ENCODE measurements at regions not wholly inside any gene's neighbourhood (a gene's known extent, or its start where the extent isn't known, plus 50 kb on each side); places are given as distances from the start of the nearest gene placed in this dataset.
"Not testable (repeated sequence)": the region's sequence is repeated elsewhere in the genome, so short reads cannot be mapped to it uniquely, and the experiment has no call there.

- no peaks in the 10 kb centered on the region for H3K9me3 Mint-ChIP-seq (ENCODE audit: insufficient read depth)
- ChIA-PET CTCF (no interaction called here), POLR2A (no interaction called here)
- H3K36me3 Mint-ChIP-seq (ENCODE audit: low read depth), result no peaks in the 10 kb centered on the region
- H3K27me3 Mint-ChIP-seq (ENCODE audit: low read depth), result no peaks in the 10 kb centered on the region
- H3K4me1 Mint-ChIP-seq (ENCODE audit: low read depth), result no peaks in the 10 kb centered on the region
- H3K4me3 Mint-ChIP-seq, result no peak overlapping the region
- ATAC-seq, result no peak
- H3K27ac Mint-ChIP-seq, result no peak overlapping the region
- no peak for DNase-seq
Observed at GRCh38 chr7:93704217-93704616, 129.7 kb upstream of the CALCR start.

DNA sequence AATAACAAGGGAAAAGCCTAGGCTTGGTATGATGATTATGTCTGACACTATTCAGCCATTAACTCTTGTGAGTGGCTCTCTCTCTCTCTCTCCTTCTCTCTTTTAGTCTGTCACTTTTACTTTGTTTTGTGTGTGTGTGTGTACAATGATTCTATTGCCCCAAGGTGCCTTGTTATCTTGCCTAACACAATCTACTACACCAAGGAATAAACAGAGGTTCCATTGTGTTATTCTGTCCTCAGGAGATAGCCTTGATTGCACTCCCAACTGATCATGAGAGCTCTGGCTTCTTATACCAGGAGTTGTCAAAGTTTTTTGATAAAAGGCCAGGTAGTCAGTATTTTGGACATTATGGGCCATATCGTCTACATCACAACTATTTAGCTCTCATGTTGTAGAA lies 123.4 kb upstream of the CALCR start:
- Mint-ChIP-seq H3K4me1 (ENCODE audit: low read depth) (no peaks in the 10 kb centered on the region), H3K9me3 (ENCODE audit: insufficient read depth) (no peaks in the 10 kb centered on the region), H3K27ac (no peak overlapping the region), H3K36me3 (ENCODE audit: low read depth) (no peaks in the 10 kb centered on the region), H3K4me3 (no peak overlapping the region), H3K27me3 (ENCODE audit: low read depth) (no peaks in the 10 kb centered on the region)
- DNase-seq (no peak), ATAC-seq (no peak)
- ChIA-PET CTCF (no interaction called here), POLR2A (no interaction called here)

DNA sequence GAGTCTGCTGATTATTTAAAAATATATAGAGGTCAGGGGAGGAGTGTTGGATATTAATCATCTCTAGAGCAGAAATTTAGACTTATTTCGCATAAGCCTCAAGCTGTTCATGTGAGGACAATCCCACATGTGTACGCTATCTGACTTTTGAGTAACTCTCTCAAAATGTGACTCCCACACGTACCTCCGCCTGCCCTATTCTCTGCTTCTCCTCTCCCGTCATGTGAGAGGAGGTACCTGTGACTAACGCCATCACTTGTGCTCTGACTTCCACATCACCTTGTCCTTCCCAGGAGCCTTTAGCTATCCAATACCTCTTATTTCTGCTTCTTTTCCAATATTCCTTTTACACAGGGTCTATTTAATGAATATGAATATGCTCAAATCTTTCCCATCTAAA lies 119.3 kb upstream of the CALCR start:
- ChIA-PET POLR2A (no interaction called here), CTCF (no interaction called here)
- no peaks in the 10 kb centered on the region for H3K4me1 Mint-ChIP-seq (ENCODE audit: low read depth)
- H3K27ac Mint-ChIP-seq, result no peak overlapping the region
- DNase-seq (no peak), ATAC-seq (no peak)
- H3K36me3 Mint-ChIP-seq (ENCODE audit: low read depth), result no peaks in the 10 kb centered on the region
- H3K4me3 Mint-ChIP-seq, result no peak overlapping the region
- H3K9me3 Mint-ChIP-seq (ENCODE audit: insufficient read depth), result no peaks in the 10 kb centered on the region
- H3K27me3 Mint-ChIP-seq (ENCODE audit: low read depth), result no peaks in the 10 kb centered on the region

- H3K9me3 Mint-ChIP-seq (ENCODE audit: insufficient read depth), result no peaks in the 10 kb centered on the region
- no peak for ATAC-seq
- no peak overlapping the region for H3K4me3 Mint-ChIP-seq
- ChIA-PET POLR2A (no interaction called here), CTCF (no interaction called here)
- no peaks in the 10 kb centered on the region for H3K27me3 Mint-ChIP-seq (ENCODE audit: low read depth)
- H3K36me3 Mint-ChIP-seq (ENCODE audit: low read depth), result no peaks in the 10 kb centered on the region
- DNase-seq, result no peak
- H3K27ac Mint-ChIP-seq, result no peak overlapping the region
- H3K4me1 Mint-ChIP-seq (ENCODE audit: low read depth), result no peaks in the 10 kb centered on the region
Observed at GRCh38 chr7:93690021-93690420, 115.5 kb upstream of the CALCR start.

DNA sequence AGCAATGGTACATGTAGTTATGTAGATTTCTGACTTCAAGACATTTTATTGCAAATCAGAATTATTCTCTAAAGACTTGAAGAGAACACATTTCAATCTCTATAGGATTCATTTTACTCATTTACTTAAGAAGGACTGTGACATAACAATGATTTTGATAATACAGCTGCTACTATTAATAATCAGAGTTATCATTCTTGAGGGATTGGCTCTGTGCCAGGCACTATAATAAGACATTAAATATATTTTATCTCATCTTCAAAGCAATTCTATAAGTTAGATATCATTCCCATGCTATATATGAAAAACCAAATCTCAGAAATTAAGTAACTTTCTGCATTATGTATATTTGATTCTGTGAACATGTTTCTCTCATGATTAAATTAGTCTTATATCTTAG lies 103.7 kb upstream of the CALCR start:
- no peaks in the 10 kb centered on the region for H3K9me3 Mint-ChIP-seq (ENCODE audit: insufficient read depth)
- DNase-seq, result no peak
- no peaks in the 10 kb centered on the region for H3K36me3 Mint-ChIP-seq (ENCODE audit: low read depth)
- no peaks in the 10 kb centered on the region for H3K4me1 Mint-ChIP-seq (ENCODE audit: low read depth)
- no peaks in the 10 kb centered on the region for H3K27me3 Mint-ChIP-seq (ENCODE audit: low read depth)
- no peak for ATAC-seq
- H3K4me3 Mint-ChIP-seq, result no peak overlapping the region
- POLR2A ChIA-PET, result no interaction called here
- H3K27ac Mint-ChIP-seq, result no peak overlapping the region
- CTCF ChIA-PET, result no interaction called here

- no peaks in the 10 kb centered on the region for H3K27me3 Mint-ChIP-seq (ENCODE audit: low read depth)
- no peak overlapping the region for H3K27ac Mint-ChIP-seq
- CTCF ChIA-PET, result no interaction called here
- POLR2A ChIA-PET, result no interaction called here
- H3K36me3 Mint-ChIP-seq (ENCODE audit: low read depth), result no peaks in the 10 kb centered on the region
- no peaks in the 10 kb centered on the region for H3K4me1 Mint-ChIP-seq (ENCODE audit: low read depth)
- H3K4me3 Mint-ChIP-seq, result no peak overlapping the region
- DNase-seq, result no peak
- ATAC-seq, result no peak
- no peaks in the 10 kb centered on the region for H3K9me3 Mint-ChIP-seq (ENCODE audit: insufficient read depth)
Observed at GRCh38 chr7:93663561-93664299, 89.2 kb upstream of the CALCR start.

DNA sequence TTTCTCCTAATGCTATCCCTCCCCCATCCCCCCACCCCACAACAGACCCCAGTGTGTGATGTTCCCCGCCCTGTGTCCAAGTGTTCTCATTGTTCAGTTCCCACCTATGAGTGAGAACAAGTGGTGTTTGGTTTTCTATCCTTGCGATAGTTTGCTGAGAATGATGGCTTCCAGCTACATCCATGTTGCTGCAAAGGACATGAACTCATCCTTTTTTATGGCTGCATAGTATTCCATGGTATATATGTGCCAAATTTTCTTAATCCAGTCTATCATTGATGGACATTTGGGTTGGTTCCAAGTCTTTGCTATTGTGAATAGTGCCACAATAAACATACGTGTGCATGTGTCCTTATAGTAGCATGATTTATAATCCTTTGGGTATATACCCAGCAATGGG lies 83.6 kb upstream of the CALCR start:
- CTCF ChIA-PET, ATAC-seq, DNase-seq: not testable (repeated sequence)

DNA sequence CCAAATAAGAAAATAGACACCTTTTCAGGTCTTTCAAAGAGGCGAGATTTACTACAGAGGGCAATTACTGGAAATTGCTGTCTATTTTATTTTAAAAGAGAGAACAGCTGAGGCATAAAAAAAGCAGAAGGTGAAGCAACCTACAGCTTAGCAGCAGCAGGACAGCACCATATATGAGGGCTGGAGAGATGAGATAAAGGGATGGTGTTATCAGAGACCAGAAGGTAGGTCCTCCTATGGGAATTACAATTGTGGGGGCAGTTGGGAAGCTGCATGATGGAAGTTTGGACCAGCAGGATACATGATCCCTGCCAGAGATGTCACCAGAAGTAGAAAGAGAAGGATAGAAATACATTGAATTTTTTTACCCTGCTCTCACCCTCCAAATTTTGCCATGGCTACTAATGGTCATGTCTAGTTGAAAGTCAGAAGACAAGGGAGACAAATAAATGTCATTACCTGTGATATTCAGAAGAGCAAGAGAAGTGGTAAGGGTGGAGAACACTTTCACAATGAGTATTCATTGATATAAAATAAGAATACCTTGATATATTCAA lies 77.2 kb upstream of the CALCR start:
- CTCF ChIA-PET, result no interaction called here
- no peak overlapping the region for H3K4me3 Mint-ChIP-seq
- no peaks in the 10 kb centered on the region for H3K27me3 Mint-ChIP-seq (ENCODE audit: low read depth)
- no peaks in the 10 kb centered on the region for H3K9me3 Mint-ChIP-seq (ENCODE audit: insufficient read depth)
- POLR2A ChIA-PET, result no interaction called here
- DNase-seq (no peak), ATAC-seq (no peak)
- H3K36me3 Mint-ChIP-seq (ENCODE audit: low read depth), result no peaks in the 10 kb centered on the region
- no peaks in the 10 kb centered on the region for H3K4me1 Mint-ChIP-seq (ENCODE audit: low read depth)
- no peak overlapping the region for H3K27ac Mint-ChIP-seq

More for the DNA sequence above, 83.6 kb upstream of the CALCR start:
- H3K27me3 Mint-ChIP-seq (ENCODE audit: low read depth); H3K4me1 Mint-ChIP-seq (ENCODE audit: low read depth); H3K36me3 Mint-ChIP-seq (ENCODE audit: low read depth); POLR2A ChIA-PET; H3K9me3 Mint-ChIP-seq (ENCODE audit: insufficient read depth); H3K27ac Mint-ChIP-seq; H3K4me3 Mint-ChIP-seq: not testable (repeated sequence)

DNA sequence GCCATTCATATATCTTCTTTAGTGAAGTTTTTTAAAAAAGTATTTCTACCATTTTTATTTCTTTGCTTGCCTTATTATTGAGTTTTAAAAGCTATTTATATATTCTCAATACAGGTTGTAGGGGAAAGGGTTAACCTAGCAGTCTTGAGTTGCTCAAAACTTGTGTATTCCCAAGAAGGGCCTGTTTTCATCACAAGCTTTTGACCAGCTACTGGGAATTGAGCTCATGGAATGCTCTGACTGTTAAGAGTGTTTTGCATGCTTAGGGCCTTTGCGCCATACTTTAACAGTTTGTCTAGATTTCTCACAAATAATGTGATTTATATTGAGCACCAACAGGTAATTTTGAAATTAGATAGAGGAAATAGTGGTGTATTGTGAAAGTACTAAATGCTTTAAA lies 72.0 kb upstream of the CALCR start:
- no peak for DNase-seq
- Mint-ChIP-seq H3K27me3 (ENCODE audit: low read depth) (no peaks in the 10 kb centered on the region), H3K4me3 (no peak overlapping the region), H3K27ac (no peak overlapping the region), H3K4me1 (ENCODE audit: low read depth) (no peaks in the 10 kb centered on the region), H3K9me3 (ENCODE audit: insufficient read depth) (no peaks in the 10 kb centered on the region), H3K36me3 (ENCODE audit: low read depth) (no peaks in the 10 kb centered on the region)
- ATAC-seq, result no peak
- POLR2A ChIA-PET, result no interaction called here
- CTCF ChIA-PET, result no interaction called here

GRCh38 chr7:93636276-93636675 lies 61.8 kb upstream of the CALCR start:
- ChIA-PET POLR2A (no interaction called here), CTCF (no interaction called here)
- ATAC-seq, result no peak
- Mint-ChIP-seq H3K36me3 (ENCODE audit: low read depth) (no peaks in the 10 kb centered on the region), H3K4me3 (no peak overlapping the region), H3K27ac (no peak overlapping the region), H3K27me3 (ENCODE audit: low read depth) (no peaks in the 10 kb centered on the region), H3K9me3 (ENCODE audit: insufficient read depth) (no peaks in the 10 kb centered on the region), H3K4me1 (ENCODE audit: low read depth) (no peaks in the 10 kb centered on the region)
- no peak for DNase-seq

GRCh38 chr7:93632371-93632770 lies 57.8 kb upstream of the CALCR start:
- no peaks in the 10 kb centered on the region for H3K4me1 Mint-ChIP-seq (ENCODE audit: low read depth)

GRCh38 chr7:93629291-93629801 lies 54.8 kb upstream of the CALCR start:
- ATAC-seq, result no peak
- DNase-seq, result no peak
- Mint-ChIP-seq H3K4me3 (no peak overlapping the region), H3K9me3 (ENCODE audit: insufficient read depth) (no peaks in the 10 kb centered on the region), H3K36me3 (ENCODE audit: low read depth) (no peaks in the 10 kb centered on the region), H3K27ac (no peak overlapping the region), H3K4me1 (ENCODE audit: low read depth) (no peaks in the 10 kb centered on the region), H3K27me3 (ENCODE audit: low read depth) (no peaks in the 10 kb centered on the region)
- ChIA-PET CTCF (no interaction called here), POLR2A (no interaction called here)

More at GRCh38 chr7:93632371-93632770, 57.8 kb upstream of the CALCR start:
- ATAC-seq (no peak), DNase-seq (no peak)
- Mint-ChIP-seq H3K9me3 (ENCODE audit: insufficient read depth) (no peaks in the 10 kb centered on the region), H3K27ac (no peak overlapping the region), H3K27me3 (ENCODE audit: low read depth) (no peaks in the 10 kb centered on the region), H3K36me3 (ENCODE audit: low read depth) (no peaks in the 10 kb centered on the region), H3K4me3 (no peak overlapping the region)
- ChIA-PET CTCF (interaction anchor here (0.6 kb wide), 1 partner anchor 10 kb away, joined by 3 read pairs; no protein-coding TSS in a partner anchor), POLR2A (no interaction called here)

DNA sequence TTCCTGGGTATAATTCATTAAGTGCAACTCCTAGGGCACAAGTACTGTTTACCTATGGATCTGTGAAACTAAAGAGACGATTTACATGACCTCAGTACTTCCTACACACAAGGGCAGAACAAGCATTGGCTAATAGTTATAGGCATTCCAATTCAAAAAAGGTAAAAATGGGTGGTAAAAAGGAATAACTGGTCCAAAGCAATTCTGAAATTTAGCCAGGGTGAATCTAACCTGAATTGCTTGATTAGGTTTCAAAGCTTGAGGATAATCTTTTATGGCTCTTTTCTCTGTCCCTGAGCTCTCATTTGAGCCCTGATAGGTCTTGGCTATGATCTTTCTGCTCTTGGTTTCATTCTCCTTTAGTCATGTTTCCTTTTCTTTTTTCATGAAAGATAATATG lies 52.3 kb upstream of the CALCR start:
- ATAC-seq (no peak), DNase-seq (no peak)
- Mint-ChIP-seq H3K36me3 (ENCODE audit: low read depth) (no peaks in the 10 kb centered on the region), H3K27me3 (ENCODE audit: low read depth) (no peaks in the 10 kb centered on the region), H3K27ac (no peak overlapping the region), H3K9me3 (ENCODE audit: insufficient read depth) (no peaks in the 10 kb centered on the region), H3K4me1 (ENCODE audit: low read depth) (no peaks in the 10 kb centered on the region), H3K4me3 (no peak overlapping the region)
- POLR2A ChIA-PET, result no interaction called here
- CTCF ChIA-PET, result no interaction called here
